IPS-NIHi7 (cell line): ENCODE measurements at regions not wholly inside any gene's neighbourhood (a gene's known extent, or its start where the extent isn't known, plus 50 kb on each side); places are given as distances from the start of the nearest gene placed in this dataset.

Experiments
- DNase-seq: peaks from one replicate; pipeline ENCODE4 v3.0.0; 2012; ENCODE audit warnings: mixed read lengths; ENCODE audit errors: extremely low spot score

- DNase-seq = no peak
Measured at GRCh38 chr10:42972946-42973345, 103.9 kb upstream of the RET start.

- DNase-seq = no peak
Measured at GRCh38 chr10:42973411-42973810, 103.5 kb upstream of the RET start.

GRCh38 chr10:42973870-42974692 lies 102.8 kb upstream of the RET start:
- no peak for DNase-seq

GRCh38 chr10:42974693-42975002 lies 102.2 kb upstream of the RET start:
- no peak for DNase-seq

- DNase-seq = no peak
Measured at GRCh38 chr10:42975005-42975493, 101.8 kb upstream of the RET start.

GRCh38 chr10:42975558-42976340 lies 101.1 kb upstream of the RET start:
- no peak for DNase-seq

- DNase-seq = no peak
Measured at GRCh38 chr10:42976351-42977031, 100.4 kb upstream of the RET start.

GRCh38 chr10:42977032-42977416 lies 99.8 kb upstream of the RET start:
- no peak for DNase-seq

- DNase-seq = no peak
Measured at GRCh38 chr10:42979181-42979580, 97.7 kb upstream of the RET start.

- DNase-seq = no peak
Measured at GRCh38 chr10:42979721-42980467, 97.0 kb upstream of the RET start.

- no peak for DNase-seq
Measured at GRCh38 chr10:42980553-42981357, 96.1 kb upstream of the RET start.

GRCh38 chr10:42981358-42982236 lies 95.3 kb upstream of the RET start:
- no peak for DNase-seq

GRCh38 chr10:42982891-42983506 lies 93.9 kb upstream of the RET start:
- DNase-seq = no peak

GRCh38 chr10:42983591-42983990 lies 93.3 kb upstream of the RET start:
- DNase-seq = no peak

- DNase-seq = no peak
Measured at GRCh38 chr10:42984035-42984610, 92.7 kb upstream of the RET start.

GRCh38 chr10:42984761-42985325 lies 92.0 kb upstream of the RET start:
- no peak for DNase-seq

GRCh38 chr10:42985436-42986316 lies 91.2 kb upstream of the RET start:
- no peak for DNase-seq

- DNase-seq = no peak
Measured at GRCh38 chr10:42986633-42987032, 90.2 kb upstream of the RET start.
